SU-DHL-6 (cell line): ENCODE measurements at regions not wholly inside any gene's neighbourhood (a gene's known extent, or its start where the extent isn't known, plus 50 kb on each side); places are given as distances from the start of the nearest gene placed in this dataset.

ENCODE experiments used
- CTCF ChIP-seq: fragments of 200-600 bp; sonication (generic); IDR thresholded peaks from one replicate; pipeline ENCODE4 v1.5.1; 2017; ENCODE audit warnings: antibody characterized with exemption, mild to moderate bottlenecking, low read length, moderate library complexity; ENCODE audit not compliant: insufficient read depth, poor library complexity, severe bottlenecking
- EZH2phosphoT487 ChIP-seq: fragments of 200-600 bp; sonication (generic), shearing (Covaris generic); conservative IDR thresholded peaks from 2 replicates; pipeline ENCODE4 v1.6.1; 2018; ENCODE audit warnings: mild to moderate bottlenecking, antibody characterized with exemption, low read length, moderate library complexity, mixed read lengths

DNA sequence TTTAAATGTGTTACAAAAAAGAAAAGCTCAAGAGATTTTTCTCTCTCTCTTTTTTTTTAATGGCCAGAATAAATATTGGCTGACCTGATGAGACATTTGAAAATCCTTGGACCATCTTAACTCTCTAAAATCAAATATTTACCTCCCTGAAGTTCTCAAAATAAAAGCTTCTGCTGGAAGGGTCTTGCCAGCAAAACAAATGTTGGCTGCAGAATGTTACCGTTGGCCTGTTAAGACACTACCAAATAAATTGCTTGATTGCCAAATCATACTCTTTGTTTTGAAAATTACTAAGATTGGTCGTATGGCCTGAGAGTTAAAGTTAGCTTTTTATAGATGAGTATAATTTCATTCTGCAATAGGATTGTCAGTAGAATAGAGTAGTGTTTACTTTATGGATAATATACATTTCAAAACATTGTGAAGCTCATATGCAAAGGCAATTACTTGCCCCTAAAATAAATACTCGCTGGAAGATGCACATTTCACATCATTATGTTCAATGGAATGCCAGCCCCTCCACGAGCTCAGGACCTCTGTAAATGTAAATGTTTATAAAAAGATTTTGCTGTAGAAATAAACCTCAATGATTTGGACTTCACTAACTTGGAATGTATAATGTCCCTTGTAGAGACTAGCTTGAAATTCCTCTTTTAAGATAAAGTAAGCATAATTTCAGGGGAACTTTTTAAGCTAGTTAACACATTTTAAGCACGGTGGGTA lies 193.4 kb downstream of the SOX11 start:
- TF ChIP-seq CTCF (no peak), EZH2phosphoT487 (no peak)
